22Rv1 (cell line): ENCODE measurements at regions not wholly inside any gene's neighbourhood (a gene's known extent, or its start where the extent isn't known, plus 50 kb on each side); places are given as distances from the start of the nearest gene placed in this dataset.

Experiments used
- CTCF ChIP-seq: fragments of 450-650 bp; IDR thresholded peaks from 2 replicates; pipeline ENCODE4 v1.5.1; 2017; ENCODE audit warnings: mild to moderate bottlenecking
- ZFX ChIP-seq: fragments of 450-650 bp; IDR thresholded peaks from 2 replicates; pipeline ENCODE4 v1.6.1; 2017; ENCODE audit warnings: antibody characterized with exemption, borderline replicate concordance

GRCh38 chrX:150212672-150213480 lies 150.2 kb upstream of the MAMLD1 start:
- TF ChIP-seq CTCF (no peak), ZFX (no peak)
